GM13977 (cell line): ENCODE measurements at regions not wholly inside any gene's neighbourhood (a gene's known extent, or its start where the extent isn't known, plus 50 kb on each side); places are given as distances from the start of the nearest gene placed in this dataset.

Experiments
- DNase-seq: peaks from one replicate; pipeline ENCODE4 v3.0.0; 2012; ENCODE audit warnings: low spot score
- CTCF ChIP-seq: IDR thresholded peaks from 2 replicates; pipeline ENCODE4 v1.5.1; 2012; ENCODE audit warnings: mild to moderate bottlenecking, control low read depth; ENCODE audit not compliant: insufficient read depth; ENCODE audit errors: extremely low read depth, missing control alignments
- in situ Hi-C: fragments of 300-500 bp; cut with MboI; formaldehyde crosslinking; loops from one replicate; pipeline ENCODE4 v1.12.0; 2022; ENCODE audit warnings: low sequenced_read_pairs, low pct_unique_long_range_greater_than_20kb, mixed read lengths, inconsistent platforms; ENCODE audit not compliant: unreplicated experiment

GRCh38 chrX:107537815-107538214, 88.4 kb downstream of the FRMPD3 start:
- peak; percentile 55 for TF ChIP-seq CTCF
- DNase-seq, result no peak
- in situ Hi-C loops, result no loop called here

GRCh38 chrX:107541244-107541643, 87.1 kb upstream of the PRPS1 start:
- no peak for DNase-seq
- in situ Hi-C loops, result no loop called here
- no peak for TF ChIP-seq CTCF

- no peak for DNase-seq
- in situ Hi-C loops, result no loop called here
- TF ChIP-seq CTCF, result no peak
These were observed 86.3 kb upstream of the PRPS1 start for GRCh38 chrX:107542040-107542439.

- TF ChIP-seq CTCF, result peak; percentile 14
- in situ Hi-C loops, result no loop called here
- DNase-seq, result no peak
These were observed 85.8 kb upstream of the PRPS1 start for GRCh38 chrX:107542500-107542899.

GRCh38 chrX:107547621-107548020, 80.7 kb upstream of the PRPS1 start:
- in situ Hi-C loops, result no loop called here
- no peak for DNase-seq

GRCh38 chrX:107548775-107549174, 79.5 kb upstream of the PRPS1 start:
- DNase-seq, result no peak
- no peak for TF ChIP-seq CTCF
- in situ Hi-C loops, result no loop called here

More at GRCh38 chrX:107547621-107548020, 80.7 kb upstream of the PRPS1 start:
- TF ChIP-seq CTCF, result no peak

GRCh38 chrX:107549504-107549903, 78.8 kb upstream of the PRPS1 start:
- in situ Hi-C loops, result no loop called here
- no peak for TF ChIP-seq CTCF
- DNase-seq, result no peak
